ENCODE measurements at regions not wholly inside any gene's neighbourhood (a gene's known extent, or its start where the extent isn't known, plus 50 kb on each side); places are given as distances from the start of the nearest gene placed in this dataset.

GRCh38 chr3:25153561-25153960 is 274.5 kb upstream of the RARB start:
- TF ChIP-seq CTCF (IDR thresholded peaks at IDR 0.05) (no peak), POLR2A (IDR thresholded peaks at IDR 0.05) (no peak)
